Thyroid gland (tissue), 4 donors: ENCODE measurements at regions not wholly inside any gene's neighbourhood (a gene's known extent, or its start where the extent isn't known, plus 50 kb on each side); places are given as distances from the start of the nearest gene placed in this dataset.

Experiments used
- CTCF ChIP-seq, 6 experiments: fragments of 200-600 bp in 3 of 6; fragments of 450-650 bp in 3 of 6; sonication (generic) in 3 of 6; IDR thresholded peaks; one replicate each; pipeline ENCODE4 v1.5.1; 2016 to 2019; ENCODE audit warnings: antibody characterized with exemption in 6 of 6, mild to moderate bottlenecking in 2 of 6, inconsistent platforms in 1 of 6, moderate library complexity in 1 of 6
- POLR2A ChIP-seq, 2 donors: fragments of 450-650 bp; IDR thresholded peaks; one replicate each; pipeline ENCODE4 v1.6.1; 2017; ENCODE audit warnings: antibody characterized with exemption in 2 of 2, mild to moderate bottlenecking in 2 of 2, moderate library complexity in 1 of 2

DNA sequence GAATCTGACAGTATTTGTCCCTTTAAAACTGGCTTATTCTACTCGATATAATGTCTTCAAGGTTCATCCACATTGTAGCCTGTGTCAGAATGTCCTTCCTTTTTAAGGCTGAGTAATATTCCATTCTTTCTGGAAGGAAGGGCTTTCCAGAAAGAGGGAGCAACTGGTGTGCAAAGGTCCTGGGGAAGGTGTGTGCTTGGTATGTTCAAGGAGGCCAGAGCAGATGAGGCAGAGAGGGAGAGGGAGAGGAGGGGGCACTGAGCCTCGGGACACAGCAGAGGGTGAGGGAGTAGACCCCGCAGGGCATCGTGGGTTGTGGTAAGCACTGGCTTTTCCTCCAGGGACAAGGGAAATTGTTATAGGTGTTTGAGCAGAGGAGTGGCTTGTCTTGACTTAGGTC lies 90.9 kb upstream of the NCOR2 start:
- TF ChIP-seq CTCF (IDR thresholded peaks at IDR 0.05): no peak
- no peak for TF ChIP-seq POLR2A (IDR thresholded peaks at IDR 0.05)
